SK-N-SH (cell line): ENCODE measurements at regions not wholly inside any gene's neighbourhood (a gene's known extent, or its start where the extent isn't known, plus 50 kb on each side); places are given as distances from the start of the nearest gene placed in this dataset.

Experiments used
- CTCF ChIA-PET: fragments of 300-600, 350-600 bp; formaldehyde crosslinking; extraction: SDS; loops from one replicate; lab custom pipeline; 2021; lab: Yijun Ruan, JAX
- POLR2A ChIA-PET: fragments of 350-600 bp; sonication (Branson Sonifier 250); formaldehyde crosslinking; extraction: SDS; loops from one replicate; lab custom pipeline; 2020; ENCODE audit warnings: antibody characterized with exemption, inconsistent platforms; lab: Yijun Ruan, JAX
- DNase-seq: peaks from one replicate; pipeline ENCODE4 v3.0.0; 2012
- H2AFZ ChIP-seq: fragments of 200-600 bp; sonication (generic); 2 replicates; pipeline ENCODE4 v1.8.1; 2016; ENCODE audit warnings: antibody characterized with exemption, mild to moderate bottlenecking, low read depth
- H3F3A ChIP-seq: fragments of 200-600 bp; sonication (generic); replicated peaks from 2 replicates; pipeline ENCODE3; 2016; ENCODE audit warnings: antibody characterized with exemption, mild to moderate bottlenecking; ENCODE audit not compliant: insufficient read depth
- H3K27ac ChIP-seq, 2 experiments: fragments of 200-500 bp in 1 of 2; fragments of 200-600 bp in 1 of 2; sonication (Bioruptor generic) in 1 of 2; sonication (generic), shearing (Covaris generic) in 1 of 2; 2 replicates each; pipeline versions ENCODE4 v1.5.1 to v1.6.1; 2014 to 2016; ENCODE audit warnings: low read depth in 2 of 2, inconsistent platforms in 1 of 2, low read length in 1 of 2, mild to moderate bottlenecking in 1 of 2, mixed read lengths in 1 of 2
- H3K27me3 ChIP-seq: fragments of 200-600 bp; sonication (generic), shearing (Covaris generic); 2 replicates; pipeline ENCODE4 v1.6.1; 2016; ENCODE audit warnings: mixed run types; ENCODE audit not compliant: insufficient read depth
- H3K36me3 ChIP-seq, 2 experiments: fragments of 200-500 bp in 1 of 2; fragments of 200-600 bp in 1 of 2; sonication (Bioruptor generic) in 1 of 2; sonication (generic) in 1 of 2; replicated peaks in 1 of 2; 2 replicates each; pipeline versions ENCODE3 to v1.5.1; 2014 to 2016; ENCODE audit warnings: low read length in 1 of 2, mild to moderate bottlenecking in 1 of 2; ENCODE audit not compliant: insufficient read depth in 2 of 2, control insufficient read depth in 1 of 2
- H3K4me1 ChIP-seq, 2 experiments: fragments of 200-500 bp in 1 of 2; fragments of 200-600 bp in 1 of 2; sonication (Bioruptor generic) in 1 of 2; sonication (generic), shearing (Covaris generic) in 1 of 2; 2 replicates each; pipeline versions ENCODE4 v1.5.1 to v1.6.1; 2014 to 2016; ENCODE audit warnings: low read depth in 1 of 2, low read length in 1 of 2, mixed run types in 1 of 2; ENCODE audit not compliant: insufficient read depth in 2 of 2, control insufficient read depth in 1 of 2
- H3K4me2 ChIP-seq: fragments of 200-600 bp; sonication (generic), shearing (Covaris generic); 2 replicates; pipeline ENCODE4 v1.6.1; 2017; ENCODE audit warnings: mixed run types
- H3K4me3 ChIP-seq, 2 experiments: fragments of 200-500 bp in 1 of 2; fragments of 200-600 bp in 1 of 2; sonication (Bioruptor generic) in 1 of 2; sonication (generic), shearing (Covaris generic) in 1 of 2; 2 replicates each; pipeline versions ENCODE4 v1.5.1 to v1.8.1; 2014 to 2016; ENCODE audit warnings: low read depth in 2 of 2, inconsistent platforms in 1 of 2, low read length in 1 of 2, mild to moderate bottlenecking in 1 of 2, mixed read lengths in 1 of 2, moderate library complexity in 1 of 2
- H3K79me2 ChIP-seq: fragments of 200-600 bp; sonication (generic); 2 replicates; pipeline ENCODE4 v1.8.1; 2017; ENCODE audit warnings: mild to moderate bottlenecking; ENCODE audit not compliant: insufficient read depth
- H3K9ac ChIP-seq: fragments of 200-600 bp; sonication (generic); 2 replicates; pipeline ENCODE4 v1.6.1; 2017; ENCODE audit warnings: mixed run types
- H3K9me2 ChIP-seq: fragments of 200-600 bp; sonication (generic); 2 replicates; pipeline ENCODE4 v1.6.1; 2017; ENCODE audit warnings: mixed run types
- H3K9me3 ChIP-seq: fragments of 200-600 bp; sonication (generic); 2 replicates; pipeline ENCODE4 v1.6.1; 2017; ENCODE audit warnings: mixed run types, mild to moderate bottlenecking, moderate library complexity
- H4K20me1 ChIP-seq: fragments of 200-600 bp; sonication (generic); 2 replicates; pipeline ENCODE4 v1.6.1; 2017; ENCODE audit warnings: mild to moderate bottlenecking, mixed run types; ENCODE audit not compliant: insufficient read depth
- ELF1 ChIP-seq: IDR thresholded peaks from 2 replicates; pipeline ENCODE4 v1.4.0; 2012
- EP300 ChIP-seq, 2 experiments: IDR thresholded peaks; 2 replicates each; pipeline versions ENCODE4 v1.4.0 to v1.6.1; 2012; ENCODE audit warnings: borderline replicate concordance in 1 of 2, low read depth in 1 of 2, low read length in 1 of 2
- FOSL2 ChIP-seq: IDR thresholded peaks from 2 replicates; pipeline ENCODE4 v1.4.0; 2012; ENCODE audit warnings: low read depth, mild to moderate bottlenecking, moderate library complexity, borderline replicate concordance
- FOXM1 ChIP-seq: IDR thresholded peaks from 2 replicates; pipeline ENCODE4 v1.4.0; 2012; ENCODE audit warnings: low read depth, mild to moderate bottlenecking
- MEF2A ChIP-seq: IDR thresholded peaks from 2 replicates; pipeline ENCODE4 v1.4.0; 2012; ENCODE audit warnings: low read depth, borderline replicate concordance
- NRF1 ChIP-seq: IDR thresholded peaks from 2 replicates; pipeline ENCODE4 v1.6.1; 2012; ENCODE audit warnings: low read depth, mild to moderate bottlenecking, low read length
- PBX3 ChIP-seq: IDR thresholded peaks from 2 replicates; pipeline ENCODE4; 2012
- POLR2AphosphoS5 ChIP-seq: IDR thresholded peaks from 2 replicates; pipeline ENCODE4 v1.6.1; 2012; ENCODE audit warnings: low read depth, low read length
- RFX5 ChIP-seq: IDR thresholded peaks from 2 replicates; pipeline ENCODE4 v1.6.1; 2012; ENCODE audit warnings: mild to moderate bottlenecking, improper control_type of control experiment, low read length
- SIN3A ChIP-seq: IDR thresholded peaks from 2 replicates; pipeline ENCODE4 v1.6.1; 2012; ENCODE audit warnings: low read depth, mild to moderate bottlenecking, low read length, moderate library complexity, borderline replicate concordance
- SMC3 ChIP-seq: IDR thresholded peaks from 2 replicates; pipeline ENCODE4 v1.6.1; 2012; ENCODE audit warnings: low read depth, low read length, improper control_type of control experiment
- TAF1 ChIP-seq: IDR thresholded peaks from 2 replicates; pipeline ENCODE4 v1.6.1; 2012; ENCODE audit warnings: low read depth, mild to moderate bottlenecking, low read length, moderate library complexity, borderline replicate concordance
- TCF12 ChIP-seq: IDR thresholded peaks from 2 replicates; pipeline ENCODE4 v1.4.0; 2012
- TEAD4 ChIP-seq: IDR thresholded peaks from 2 replicates; pipeline ENCODE4 v1.4.0; 2012; ENCODE audit warnings: mild to moderate bottlenecking, borderline replicate concordance; ENCODE audit not compliant: insufficient read depth
- USF2 ChIP-seq: fragments of 150-350 bp; IDR thresholded peaks from 2 replicates; pipeline ENCODE4 v1.6.1; 2017; ENCODE audit warnings: antibody characterized with exemption, low read length, low read depth, borderline replicate concordance
- YY1 ChIP-seq: IDR thresholded peaks from 2 replicates; pipeline ENCODE4 v1.4.0; 2012; ENCODE audit warnings: low read depth, mild to moderate bottlenecking
- WGBS: methylation state at CpG from one replicate; pipeline ENCODE4 v1.1.6; 2017; ENCODE audit warnings: low lambda C conversion rate; 5-methylcytosine and 5-hydroxymethylcytosine counted together
- TF ChIP-seq, protein P1 (sequence below): IDR thresholded peaks from 2 replicates; pipeline ENCODE4 v1.6.1; 2012; ENCODE audit warnings: mild to moderate bottlenecking, low read depth, low read length, moderate library complexity
- TF ChIP-seq, protein P2 (sequence below): IDR thresholded peaks from 2 replicates; pipeline ENCODE4 v1.4.0; 2012; ENCODE audit warnings: low read depth, borderline replicate concordance

DNA sequence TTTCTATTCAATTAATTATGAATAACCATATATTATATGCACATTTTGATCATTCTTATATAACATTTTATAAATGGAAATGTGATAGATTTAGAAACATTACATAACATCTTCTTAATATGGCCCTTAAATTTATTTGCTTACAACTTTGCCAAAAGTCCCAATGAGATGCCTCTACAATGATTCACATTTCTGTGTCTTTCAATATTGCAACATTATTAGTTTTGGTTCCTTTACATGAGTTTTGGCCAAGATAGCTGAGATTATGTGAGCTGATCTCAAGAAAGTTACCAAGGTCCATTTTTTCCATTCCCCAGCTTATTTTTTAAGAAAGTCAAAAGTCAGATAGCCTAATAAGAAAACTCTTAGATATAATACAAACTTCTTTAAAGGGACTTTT lies 361.2 kb downstream of the PCDH7 start:
- Histone ChIP-seq H3K36me3 (no peaks in the 10 kb centered on the region), H3K4me2 (no peak overlapping the region), H2AFZ (no peak overlapping the region), H3K9me3 (no peaks in the 10 kb centered on the region), H3K9ac (no peak overlapping the region), H4K20me1 (no peaks in the 10 kb centered on the region), H3K79me2 (no peaks in the 10 kb centered on the region), H3K9me2 (no peaks in the 10 kb centered on the region), H3K4me1 (no peaks in the 10 kb centered on the region; a peak in 2 of 4 replicates), H3K4me3 (no peak overlapping the region), H3K27me3 (no peaks in the 10 kb centered on the region), H3F3A (peaks cover 4% of the 10 kb centered on the region), H3K27ac (no peak overlapping the region)
- POLR2A ChIA-PET, result no interaction called here
- DNase-seq, result no peak
- TF ChIP-seq ELF1, result no peak
- TF ChIP-seq MEF2A, result no peak
- no peak for TF ChIP-seq EP300 (IDR thresholded peaks at IDR 0.05; ENCODE audit: borderline replicate concordance in 1 of 2, low read depth in 1 of 2, low read length in 1 of 2)
- no peak for TF ChIP-seq TAF1
- no peak for TF ChIP-seq POLR2AphosphoS5
- TF ChIP-seq FOSL2, result no peak
- TF ChIP-seq FOXM1, result no peak
- TF ChIP-seq NRF1, result no peak
- TF ChIP-seq, protein P1, sequence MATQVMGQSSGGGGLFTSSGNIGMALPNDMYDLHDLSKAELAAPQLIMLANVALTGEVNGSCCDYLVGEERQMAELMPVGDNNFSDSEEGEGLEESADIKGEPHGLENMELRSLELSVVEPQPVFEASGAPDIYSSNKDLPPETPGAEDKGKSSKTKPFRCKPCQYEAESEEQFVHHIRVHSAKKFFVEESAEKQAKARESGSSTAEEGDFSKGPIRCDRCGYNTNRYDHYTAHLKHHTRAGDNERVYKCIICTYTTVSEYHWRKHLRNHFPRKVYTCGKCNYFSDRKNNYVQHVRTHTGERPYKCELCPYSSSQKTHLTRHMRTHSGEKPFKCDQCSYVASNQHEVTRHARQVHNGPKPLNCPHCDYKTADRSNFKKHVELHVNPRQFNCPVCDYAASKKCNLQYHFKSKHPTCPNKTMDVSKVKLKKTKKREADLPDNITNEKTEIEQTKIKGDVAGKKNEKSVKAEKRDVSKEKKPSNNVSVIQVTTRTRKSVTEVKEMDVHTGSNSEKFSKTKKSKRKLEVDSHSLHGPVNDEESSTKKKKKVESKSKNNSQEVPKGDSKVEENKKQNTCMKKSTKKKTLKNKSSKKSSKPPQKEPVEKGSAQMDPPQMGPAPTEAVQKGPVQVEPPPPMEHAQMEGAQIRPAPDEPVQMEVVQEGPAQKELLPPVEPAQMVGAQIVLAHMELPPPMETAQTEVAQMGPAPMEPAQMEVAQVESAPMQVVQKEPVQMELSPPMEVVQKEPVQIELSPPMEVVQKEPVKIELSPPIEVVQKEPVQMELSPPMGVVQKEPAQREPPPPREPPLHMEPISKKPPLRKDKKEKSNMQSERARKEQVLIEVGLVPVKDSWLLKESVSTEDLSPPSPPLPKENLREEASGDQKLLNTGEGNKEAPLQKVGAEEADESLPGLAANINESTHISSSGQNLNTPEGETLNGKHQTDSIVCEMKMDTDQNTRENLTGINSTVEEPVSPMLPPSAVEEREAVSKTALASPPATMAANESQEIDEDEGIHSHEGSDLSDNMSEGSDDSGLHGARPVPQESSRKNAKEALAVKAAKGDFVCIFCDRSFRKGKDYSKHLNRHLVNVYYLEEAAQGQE, result no peak
- TF ChIP-seq YY1, result no peak
- TF ChIP-seq, protein P2, sequence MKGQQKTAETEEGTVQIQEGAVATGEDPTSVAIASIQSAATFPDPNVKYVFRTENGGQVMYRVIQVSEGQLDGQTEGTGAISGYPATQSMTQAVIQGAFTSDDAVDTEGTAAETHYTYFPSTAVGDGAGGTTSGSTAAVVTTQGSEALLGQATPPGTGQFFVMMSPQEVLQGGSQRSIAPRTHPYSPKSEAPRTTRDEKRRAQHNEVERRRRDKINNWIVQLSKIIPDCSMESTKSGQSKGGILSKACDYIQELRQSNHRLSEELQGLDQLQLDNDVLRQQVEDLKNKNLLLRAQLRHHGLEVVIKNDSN, result no peak
- TF ChIP-seq TEAD4, result no peak
- CTCF ChIA-PET, result no interaction called here

DNA sequence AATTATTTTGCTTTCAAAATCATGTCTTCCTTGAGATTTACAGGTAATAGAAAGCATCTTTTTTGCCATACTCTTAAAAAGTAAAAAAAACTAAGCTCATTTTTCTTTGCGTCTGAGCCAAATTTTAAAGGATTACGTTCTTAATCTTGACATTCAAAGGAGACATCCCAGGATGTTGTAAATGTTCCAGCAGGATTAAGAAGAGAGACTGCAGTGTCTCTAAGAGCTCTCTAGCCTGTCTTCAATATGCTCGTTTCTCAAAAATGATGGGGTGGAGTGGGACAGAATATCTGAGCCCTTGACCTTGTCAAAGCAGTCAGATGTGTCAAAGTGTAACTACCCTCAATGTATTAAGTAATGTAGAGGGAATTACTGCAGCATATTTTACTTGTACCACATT lies 363.3 kb downstream of the PCDH7 start:
- DNase-seq, result no peak
- H3K27ac ChIP-seq, result no peak overlapping the region
- TF ChIP-seq POLR2AphosphoS5 (no peak), TCF12 (no peak), PBX3 (no peak), FOXM1 (no peak), SMC3 (no peak), RFX5 (no peak), YY1 (no peak), USF2 (no peak), SIN3A (no peak)
- TF ChIP-seq, protein P1, result no peak
- TF ChIP-seq, all 33 proteins: peak for 0
- H3K9me3 ChIP-seq, result no peaks in the 10 kb centered on the region
- H3K79me2 ChIP-seq, result no peaks in the 10 kb centered on the region
- H3F3A ChIP-seq, result peaks cover 4% of the 10 kb centered on the region
- POLR2A ChIA-PET, result no interaction called here
- no peak overlapping the region for H3K9ac ChIP-seq
- no peak overlapping the region for H2AFZ ChIP-seq
- H3K4me1 ChIP-seq, result no peaks in the 10 kb centered on the region; a peak in 2 of 4 replicates
- no peaks in the 10 kb centered on the region for H3K27me3 ChIP-seq
- H4K20me1 ChIP-seq, result no peaks in the 10 kb centered on the region
- H3K9me2 ChIP-seq, result no peaks in the 10 kb centered on the region
- WGBS, result 51% methylated on average over 3 of the region's 3 CpGs
- H3K4me3 ChIP-seq, result no peak overlapping the region
- no peaks in the 10 kb centered on the region for H3K36me3 ChIP-seq
- H3K4me2 ChIP-seq, result no peak overlapping the region
- CTCF ChIA-PET, result interaction anchor here (1.4 kb wide), 1 partner anchor 21 kb away, joined by 3 read pairs; no protein-coding TSS in a partner anchor
